GM23338 (cell line): ENCODE measurements at regions not wholly inside any gene's neighbourhood (a gene's known extent, or its start where the extent isn't known, plus 50 kb on each side); places are given as distances from the start of the nearest gene placed in this dataset.

ENCODE experiments used
- ATAC-seq: fragments of 200-7000 bp; cut with Tn5 transposase; 3 replicates; pipeline ENCODE4 v1.9.1; 2020
- DNase-seq: peaks from one replicate; pipeline ENCODE4 v3.0.0-alpha.2; 2015; ENCODE audit warnings: low spot score
- H2AFZ ChIP-seq: fragments of 200-600 bp; sonication (generic); 2 replicates; pipeline ENCODE4 v1.8.0; 2016; ENCODE audit warnings: antibody characterized with exemption, mild to moderate bottlenecking, moderate library complexity
- H3F3A ChIP-seq: fragments of 200-600 bp; sonication (generic); replicated peaks from 2 replicates; pipeline ENCODE4 v1.8.0; 2017; ENCODE audit warnings: antibody characterized with exemption, mixed run types, low read depth
- H3K27ac ChIP-seq: fragments of 200-600 bp; sonication (generic); 2 replicates; pipeline ENCODE4 v1.6.1; 2016; ENCODE audit warnings: low read depth
- H3K27me3 ChIP-seq: fragments of 200-600 bp; sonication (generic); 2 replicates; pipeline ENCODE4 v1.8.0; 2016; ENCODE audit warnings: mild to moderate bottlenecking, mixed run types, moderate library complexity; ENCODE audit not compliant: insufficient read depth
- H3K36me3 ChIP-seq: fragments of 200-600 bp; sonication (generic); 2 replicates; pipeline ENCODE4 v1.8.0; 2016; ENCODE audit warnings: mild to moderate bottlenecking; ENCODE audit not compliant: insufficient read depth
- H3K4me1 ChIP-seq: fragments of 200-600 bp; sonication (generic); 2 replicates; pipeline ENCODE4 v1.8.0; 2016; ENCODE audit warnings: mild to moderate bottlenecking, moderate library complexity; ENCODE audit not compliant: insufficient read depth
- H3K4me2 ChIP-seq: fragments of 200-600 bp; sonication (generic); 2 replicates; pipeline ENCODE4 v1.7.1; 2017; ENCODE audit warnings: mixed run types
- H3K4me3 ChIP-seq: fragments of 200-600 bp; sonication (generic); 2 replicates; pipeline ENCODE4 v1.6.1; 2016; ENCODE audit warnings: mixed run types
- H3K79me2 ChIP-seq: fragments of 200-600 bp; sonication (generic); replicated peaks from 2 replicates; pipeline ENCODE4 v1.8.0; 2017; ENCODE audit warnings: mild to moderate bottlenecking; ENCODE audit not compliant: insufficient read depth
- H3K9me2 ChIP-seq: fragments of 200-600 bp; sonication (generic); 2 replicates; pipeline ENCODE4 v1.8.0; 2017; ENCODE audit not compliant: insufficient read depth
- H4K20me1 ChIP-seq: fragments of 200-600 bp; sonication (generic); replicated peaks from 2 replicates; pipeline ENCODE4 v1.8.0; 2017; ENCODE audit warnings: mild to moderate bottlenecking; ENCODE audit not compliant: insufficient read depth
- H3K27ac Mint-ChIP-seq: 2 replicates; pipeline ENCODE4 v1.8.0; 2020; ENCODE audit warnings: inconsistent platforms, mild to moderate bottlenecking, moderate library complexity, mixed read lengths
- H3K27me3 Mint-ChIP-seq: 3 replicates; pipeline ENCODE4 v1.8.0; 2022; ENCODE audit warnings: low read depth, mild to moderate bottlenecking, moderate library complexity, mixed read lengths, inconsistent platforms; ENCODE audit not compliant: insufficient read depth, poor library complexity
- H3K36me3 Mint-ChIP-seq: 3 replicates; pipeline ENCODE4 v1.8.0; 2021; ENCODE audit warnings: low read depth, mild to moderate bottlenecking, inconsistent platforms, moderate library complexity, mixed read lengths
- H3K4me1 Mint-ChIP-seq: 3 replicates; pipeline ENCODE4 v1.8.0; 2020; ENCODE audit warnings: mild to moderate bottlenecking, inconsistent platforms, mixed read lengths
- H3K4me3 Mint-ChIP-seq: 3 replicates; pipeline ENCODE4 v1.8.0; 2021; ENCODE audit warnings: moderate library complexity, mild to moderate bottlenecking, inconsistent platforms, mixed read lengths
- H3K9me3 Mint-ChIP-seq: 3 replicates; pipeline ENCODE4 v1.8.0; 2020; ENCODE audit warnings: moderate library complexity, mild to moderate bottlenecking, inconsistent platforms, mixed read lengths
- CREB1 ChIP-seq: fragments of 250-450 bp; sonication (Bioruptor Pico); IDR thresholded peaks from 2 replicates; pipeline ENCODE4 v1.5.0; 2020; ENCODE audit warnings: low read depth, mild to moderate bottlenecking, moderate library complexity
- ETS1 ChIP-seq: IDR thresholded peaks from 2 replicates; pipeline ENCODE4 v1.6.1; 2016; ENCODE audit warnings: antibody characterized with exemption
- EZH2 ChIP-seq: fragments of 200-600 bp; sonication (generic); IDR thresholded peaks from one replicate; pipeline ENCODE4 v1.8.0; 2017; ENCODE audit warnings: antibody characterized with exemption, mild to moderate bottlenecking, low read depth; ENCODE audit not compliant: unreplicated experiment
- EZH2phosphoT487 ChIP-seq: fragments of 200-600 bp; sonication (generic); IDR thresholded peaks from one replicate; pipeline ENCODE4 v1.8.1; 2018; ENCODE audit warnings: antibody characterized with exemption; ENCODE audit not compliant: unreplicated experiment
- JUNB ChIP-seq: IDR thresholded peaks from one replicate; pipeline ENCODE4 v1.6.1; 2016; ENCODE audit warnings: antibody characterized with exemption; ENCODE audit not compliant: unreplicated experiment
- NANOG ChIP-seq: IDR thresholded peaks from 2 replicates; pipeline ENCODE4 v1.6.1; 2016; ENCODE audit warnings: antibody characterized with exemption, borderline replicate concordance
- POLR2AphosphoS5 ChIP-seq: IDR thresholded peaks from 2 replicates; pipeline ENCODE4 v1.6.1; 2016; ENCODE audit warnings: antibody characterized with exemption, low read depth
- STAT1 ChIP-seq: IDR thresholded peaks from one replicate; pipeline ENCODE4 v1.6.1; 2016; ENCODE audit warnings: antibody characterized with exemption; ENCODE audit not compliant: unreplicated experiment
- ZNF331 ChIP-seq: fragments of 250-450 bp; sonication (Bioruptor Pico); IDR thresholded peaks from 2 replicates; pipeline ENCODE4 v1.5.0; 2020; ENCODE audit warnings: low read depth, mild to moderate bottlenecking, moderate library complexity
- ZNF462 ChIP-seq: fragments of 250-450 bp; sonication (Bioruptor Pico); IDR thresholded peaks from 2 replicates; pipeline ENCODE4 v1.5.0; 2020; ENCODE audit warnings: mild to moderate bottlenecking, moderate library complexity
- TF ChIP-seq, protein P1 (sequence below), 2 experiments: fragments of 200-600 bp in 1 of 2; sonication (generic) in 1 of 2; conservative IDR thresholded peaks; 2 replicates each; pipeline versions ENCODE4 v1.5.1 to v1.6.1; 2016 to 2017; ENCODE audit warnings: antibody characterized with exemption in 2 of 2, low read depth in 2 of 2, mild to moderate bottlenecking in 2 of 2, moderate library complexity in 1 of 2

GRCh38 chr3:153835540-153835939 is 285.6 kb upstream of the ARHGEF26 start:
- H3K4me1 ChIP-seq = no peaks in the 10 kb centered on the region
- Mint-ChIP-seq H3K4me3 (no peak overlapping the region), H3K27me3 (peaks cover 1% of the 10 kb centered on the region), H3K36me3 (no peaks in the 10 kb centered on the region), H3K27ac (no peak overlapping the region), H3K4me1 (0 out of 3 replicates have a peak, but pooled peaks cover 3% of the 10 kb centered on the region), H3K9me3 (no peaks in the 10 kb centered on the region)
- H3K4me3 ChIP-seq = no peak overlapping the region
- no peaks in the 10 kb centered on the region for H4K20me1 ChIP-seq
- DNase-seq = peak; percentile 38
- H3K27ac ChIP-seq = no peak overlapping the region
- no peaks in the 10 kb centered on the region for H3K79me2 ChIP-seq
- H3K27me3 ChIP-seq = no peaks in the 10 kb centered on the region
- no peak overlapping the region for H2AFZ ChIP-seq
- no peaks in the 10 kb centered on the region for H3F3A ChIP-seq
- TF ChIP-seq, protein P1, sequence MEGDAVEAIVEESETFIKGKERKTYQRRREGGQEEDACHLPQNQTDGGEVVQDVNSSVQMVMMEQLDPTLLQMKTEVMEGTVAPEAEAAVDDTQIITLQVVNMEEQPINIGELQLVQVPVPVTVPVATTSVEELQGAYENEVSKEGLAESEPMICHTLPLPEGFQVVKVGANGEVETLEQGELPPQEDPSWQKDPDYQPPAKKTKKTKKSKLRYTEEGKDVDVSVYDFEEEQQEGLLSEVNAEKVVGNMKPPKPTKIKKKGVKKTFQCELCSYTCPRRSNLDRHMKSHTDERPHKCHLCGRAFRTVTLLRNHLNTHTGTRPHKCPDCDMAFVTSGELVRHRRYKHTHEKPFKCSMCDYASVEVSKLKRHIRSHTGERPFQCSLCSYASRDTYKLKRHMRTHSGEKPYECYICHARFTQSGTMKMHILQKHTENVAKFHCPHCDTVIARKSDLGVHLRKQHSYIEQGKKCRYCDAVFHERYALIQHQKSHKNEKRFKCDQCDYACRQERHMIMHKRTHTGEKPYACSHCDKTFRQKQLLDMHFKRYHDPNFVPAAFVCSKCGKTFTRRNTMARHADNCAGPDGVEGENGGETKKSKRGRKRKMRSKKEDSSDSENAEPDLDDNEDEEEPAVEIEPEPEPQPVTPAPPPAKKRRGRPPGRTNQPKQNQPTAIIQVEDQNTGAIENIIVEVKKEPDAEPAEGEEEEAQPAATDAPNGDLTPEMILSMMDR (conservative IDR thresholded peaks at IDR 0.05; ENCODE audit: low read depth in 2 of 2) = peak; percentile 53 to 73
- TF ChIP-seq CREB1 (CRISPR knock-in tag) (no peak), STAT1 (no peak), JUNB (no peak)
- no peak overlapping the region for H3K4me2 ChIP-seq
- H3K9me2 ChIP-seq = no peaks in the 10 kb centered on the region; the same call in 1 of the 2 replicates
- ATAC-seq = no peak
- H3K36me3 ChIP-seq = no peaks in the 10 kb centered on the region

GRCh38 chr3:153840487-153840886 is 280.7 kb upstream of the ARHGEF26 start:
- Mint-ChIP-seq H3K9me3 (no peaks in the 10 kb centered on the region), H3K27me3 (peaks cover 1% of the 10 kb centered on the region), H3K4me3 (no peak overlapping the region), H3K27ac (no peak overlapping the region), H3K36me3 (no peaks in the 10 kb centered on the region), H3K4me1 (0 out of 3 replicates have a peak, but pooled peaks cover 3% of the 10 kb centered on the region)
- DNase-seq = no peak
- Histone ChIP-seq H3F3A (no peaks in the 10 kb centered on the region), H3K27ac (no peak overlapping the region), H3K36me3 (no peaks in the 10 kb centered on the region), H3K9me2 (no peaks in the 10 kb centered on the region; the same call in 1 of the 2 replicates), H3K27me3 (no peaks in the 10 kb centered on the region), H4K20me1 (no peaks in the 10 kb centered on the region), H3K4me2 (no peak overlapping the region), H2AFZ (no peak overlapping the region), H3K4me3 (no peak overlapping the region), H3K79me2 (no peaks in the 10 kb centered on the region), H3K4me1 (no peaks in the 10 kb centered on the region)
- no peak for ATAC-seq
- TF ChIP-seq, protein P1 (conservative IDR thresholded peaks at IDR 0.05; ENCODE audit: low read depth in 2 of 2) = no peak
- TF ChIP-seq EZH2 (no peak), NANOG (no peak), ZNF331 (no peak), JUNB (no peak), EZH2phosphoT487 (no peak), ZNF462 (CRISPR knock-in tag) (no peak), CREB1 (CRISPR knock-in tag) (no peak), STAT1 (no peak), POLR2AphosphoS5 (no peak), ETS1 (no peak)
